ENCODE measurements at regions not wholly inside any gene's neighbourhood (a gene's known extent, or its start where the extent isn't known, plus 50 kb on each side); places are given as distances from the start of the nearest gene placed in this dataset.
"Not testable (repeated sequence)": the region's sequence is repeated elsewhere in the genome, so short reads cannot be mapped to it uniquely, and the experiment has no call there.

- H3K9ac ChIP-seq (ENCODE audit: low read depth, low read length) = no peak overlapping the region
- no peak overlapping the region for H3K4me3 ChIP-seq (ENCODE audit: low read depth, low read length)
- no peaks in the 10 kb centered on the region for H3K9me3 ChIP-seq (ENCODE audit: control insufficient read depth, insufficient read depth, low read length)
- no peaks in the 10 kb centered on the region for H3K4me1 ChIP-seq (ENCODE audit: control insufficient read depth, insufficient read depth, low read length)
- H3K27me3 ChIP-seq (ENCODE audit: control insufficient read depth, insufficient read depth, low read length) = no peaks in the 10 kb centered on the region
- H3K27ac ChIP-seq (ENCODE audit: low read depth, low read length) = no peak overlapping the region
- no peaks in the 10 kb centered on the region for H3K36me3 ChIP-seq (ENCODE audit: control insufficient read depth, insufficient read depth, low read length)
Measured at GRCh38 chr9:79061752-79062616, 509.8 kb upstream of the TLE4 start.

- H3K27me3 ChIP-seq (ENCODE audit: control insufficient read depth, insufficient read depth, low read length) = no peaks in the 10 kb centered on the region
- 0 out of 2 replicates have a peak, but pooled peaks cover 5% of the 10 kb centered on the region for H3K4me1 ChIP-seq (ENCODE audit: control insufficient read depth, insufficient read depth, low read length)
- H3K36me3 ChIP-seq (ENCODE audit: control insufficient read depth, insufficient read depth, low read length) = no peaks in the 10 kb centered on the region
- H3K9ac ChIP-seq (ENCODE audit: low read depth, low read length) = no peak overlapping the region
- H3K27ac ChIP-seq (ENCODE audit: low read depth, low read length) = no peak overlapping the region
- no peak overlapping the region for H3K4me3 ChIP-seq (ENCODE audit: low read depth, low read length)
- H3K9me3 ChIP-seq (ENCODE audit: control insufficient read depth, insufficient read depth, low read length) = no peaks in the 10 kb centered on the region
Measured at GRCh38 chr9:79073201-79073600, 498.6 kb upstream of the TLE4 start.

- H3K27ac ChIP-seq (ENCODE audit: low read depth, low read length) = no peak overlapping the region
- H3K9ac ChIP-seq (ENCODE audit: low read depth, low read length) = no peak overlapping the region
Measured at GRCh38 chr9:79080536-79080935, 491.2 kb upstream of the TLE4 start.

GRCh38 chr9:79083621-79084020 lies 488.1 kb upstream of the TLE4 start:
- Histone ChIP-seq H3K9me3 (ENCODE audit: control insufficient read depth, insufficient read depth, low read length) (peaks cover 2% of the 10 kb centered on the region; the same call in 1 of the 2 replicates), H3K4me3 (ENCODE audit: low read depth, low read length) (no peak overlapping the region), H3K27me3 (ENCODE audit: control insufficient read depth, insufficient read depth, low read length) (no peaks in the 10 kb centered on the region), H3K9ac (ENCODE audit: low read depth, low read length) (no peak overlapping the region), H3K27ac (ENCODE audit: low read depth, low read length) (no peak overlapping the region), H3K4me1 (ENCODE audit: control insufficient read depth, insufficient read depth, low read length) (peaks cover 5% of the 10 kb centered on the region; the same call in 1 of the 2 replicates), H3K36me3 (ENCODE audit: control insufficient read depth, insufficient read depth, low read length) (no peaks in the 10 kb centered on the region)

More at GRCh38 chr9:79080536-79080935, 491.2 kb upstream of the TLE4 start:
- Histone ChIP-seq H3K27me3 (ENCODE audit: control insufficient read depth, insufficient read depth, low read length) (no peaks in the 10 kb centered on the region), H3K9me3 (ENCODE audit: control insufficient read depth, insufficient read depth, low read length) (no peaks in the 10 kb centered on the region), H3K4me3 (ENCODE audit: low read depth, low read length) (no peak overlapping the region), H3K36me3 (ENCODE audit: control insufficient read depth, insufficient read depth, low read length) (no peaks in the 10 kb centered on the region), H3K4me1 (ENCODE audit: control insufficient read depth, insufficient read depth, low read length) (peaks cover 5% of the 10 kb centered on the region; the same call in 1 of the 2 replicates)

GRCh38 chr9:79087133-79087532 lies 484.6 kb upstream of the TLE4 start:
- H3K27ac ChIP-seq (ENCODE audit: low read depth, low read length) = no peak overlapping the region
- peaks cover 6% of the 10 kb centered on the region; the same call in 1 of the 2 replicates for H3K9me3 ChIP-seq (ENCODE audit: control insufficient read depth, insufficient read depth, low read length)
- H3K4me3 ChIP-seq (ENCODE audit: low read depth, low read length) = no peak overlapping the region
- no peak overlapping the region for H3K9ac ChIP-seq (ENCODE audit: low read depth, low read length)
- H3K27me3 ChIP-seq (ENCODE audit: control insufficient read depth, insufficient read depth, low read length) = no peaks in the 10 kb centered on the region
- no peaks in the 10 kb centered on the region for H3K36me3 ChIP-seq (ENCODE audit: control insufficient read depth, insufficient read depth, low read length)
- H3K4me1 ChIP-seq (ENCODE audit: control insufficient read depth, insufficient read depth, low read length) = no peaks in the 10 kb centered on the region

- Histone ChIP-seq H3K4me1 (ENCODE audit: control insufficient read depth, insufficient read depth, low read length) (no peaks in the 10 kb centered on the region), H3K27ac (ENCODE audit: low read depth, low read length) (no peak overlapping the region), H3K27me3 (ENCODE audit: control insufficient read depth, insufficient read depth, low read length) (no peaks in the 10 kb centered on the region), H3K36me3 (ENCODE audit: control insufficient read depth, insufficient read depth, low read length) (no peaks in the 10 kb centered on the region), H3K9ac (ENCODE audit: low read depth, low read length) (no peak overlapping the region), H3K9me3 (ENCODE audit: control insufficient read depth, insufficient read depth, low read length) (peaks cover 6% of the 10 kb centered on the region; the same call in 1 of the 2 replicates), H3K4me3 (ENCODE audit: low read depth, low read length) (no peak overlapping the region)
Measured at GRCh38 chr9:79089054-79089560, 482.7 kb upstream of the TLE4 start.

- not testable (repeated sequence) for H3K36me3 ChIP-seq (ENCODE audit: control insufficient read depth, insufficient read depth, low read length); H3K4me3 ChIP-seq (ENCODE audit: low read depth, low read length); H3K27ac ChIP-seq (ENCODE audit: low read depth, low read length); H3K4me1 ChIP-seq (ENCODE audit: control insufficient read depth, insufficient read depth, low read length); H3K9ac ChIP-seq (ENCODE audit: low read depth, low read length); H3K27me3 ChIP-seq (ENCODE audit: control insufficient read depth, insufficient read depth, low read length); H3K9me3 ChIP-seq (ENCODE audit: control insufficient read depth, insufficient read depth, low read length)
Measured at GRCh38 chr9:79089851-79090250, 481.9 kb upstream of the TLE4 start.

GRCh38 chr9:79103257-79103656 lies 468.5 kb upstream of the TLE4 start:
- not testable (repeated sequence) for H3K27me3 ChIP-seq (ENCODE audit: control insufficient read depth, insufficient read depth, low read length); H3K27ac ChIP-seq (ENCODE audit: low read depth, low read length); H3K4me1 ChIP-seq (ENCODE audit: control insufficient read depth, insufficient read depth, low read length); H3K4me3 ChIP-seq (ENCODE audit: low read depth, low read length); H3K9ac ChIP-seq (ENCODE audit: low read depth, low read length); H3K9me3 ChIP-seq (ENCODE audit: control insufficient read depth, insufficient read depth, low read length); H3K36me3 ChIP-seq (ENCODE audit: control insufficient read depth, insufficient read depth, low read length)

- Histone ChIP-seq H3K4me3 (ENCODE audit: low read depth, low read length) (no peak overlapping the region), H3K27ac (ENCODE audit: low read depth, low read length) (no peak overlapping the region), H3K27me3 (ENCODE audit: control insufficient read depth, insufficient read depth, low read length) (no peaks in the 10 kb centered on the region), H3K4me1 (ENCODE audit: control insufficient read depth, insufficient read depth, low read length) (no peaks in the 10 kb centered on the region), H3K9me3 (ENCODE audit: control insufficient read depth, insufficient read depth, low read length) (peaks cover 12% of the 10 kb centered on the region), H3K36me3 (ENCODE audit: control insufficient read depth, insufficient read depth, low read length) (no peaks in the 10 kb centered on the region), H3K9ac (ENCODE audit: low read depth, low read length) (no peak overlapping the region)
Measured at GRCh38 chr9:79104216-79104615, 467.5 kb upstream of the TLE4 start.

GRCh38 chr9:79104951-79105350 lies 466.8 kb upstream of the TLE4 start:
- no peaks in the 10 kb centered on the region for H3K4me1 ChIP-seq (ENCODE audit: control insufficient read depth, insufficient read depth, low read length)
- no peak overlapping the region for H3K27ac ChIP-seq (ENCODE audit: low read depth, low read length)
- no peak overlapping the region for H3K4me3 ChIP-seq (ENCODE audit: low read depth, low read length)
- H3K9ac ChIP-seq (ENCODE audit: low read depth, low read length) = no peak overlapping the region
- H3K36me3 ChIP-seq (ENCODE audit: control insufficient read depth, insufficient read depth, low read length) = no peaks in the 10 kb centered on the region
- no peaks in the 10 kb centered on the region for H3K27me3 ChIP-seq (ENCODE audit: control insufficient read depth, insufficient read depth, low read length)
- peaks cover 17% of the 10 kb centered on the region for H3K9me3 ChIP-seq (ENCODE audit: control insufficient read depth, insufficient read depth, low read length)

- Histone ChIP-seq H3K9me3 (ENCODE audit: control insufficient read depth, insufficient read depth, low read length) (peaks cover 17% of the 10 kb centered on the region), H3K4me1 (ENCODE audit: control insufficient read depth, insufficient read depth, low read length) (no peaks in the 10 kb centered on the region), H3K27me3 (ENCODE audit: control insufficient read depth, insufficient read depth, low read length) (no peaks in the 10 kb centered on the region), H3K36me3 (ENCODE audit: control insufficient read depth, insufficient read depth, low read length) (no peaks in the 10 kb centered on the region), H3K27ac (ENCODE audit: low read depth, low read length) (no peak overlapping the region), H3K4me3 (ENCODE audit: low read depth, low read length) (no peak overlapping the region), H3K9ac (ENCODE audit: low read depth, low read length) (no peak overlapping the region)
Measured at GRCh38 chr9:79107911-79108676, 463.7 kb upstream of the TLE4 start.

Measured in HUES48 (cell line).